D721Med (cell line): ENCODE measurements at regions not wholly inside any gene's neighbourhood (a gene's known extent, or its start where the extent isn't known, plus 50 kb on each side); places are given as distances from the start of the nearest gene placed in this dataset.
A peak's percentile ranks its signal among the peaks of the same experiment; 100 is the strongest.

Experiments
- DNase-seq: peaks from one replicate; pipeline ENCODE4 v3.0.0; 2011; ENCODE audit warnings: low spot score; ENCODE audit not compliant: insufficient read length
- FAIRE-seq: peaks from 2 replicates; lab custom pipeline; 2011; peaks lifted over from hg19 to GRCh38; lab: Jason Lieb, UNC
- CTCF ChIP-seq: IDR thresholded peaks from 2 replicates; pipeline ENCODE4 v1.5.1; 2012; ENCODE audit warnings: mild to moderate bottlenecking, control low read depth; ENCODE audit not compliant: insufficient read depth; ENCODE audit errors: missing control alignments

- TF ChIP-seq CTCF, result no peak
- peak; percentile 16 for FAIRE-seq
- DNase-seq, result no peak
These were observed 975.5 kb upstream of the ACVR2A start for GRCh38 chr2:146869328-146869727.

DNA sequence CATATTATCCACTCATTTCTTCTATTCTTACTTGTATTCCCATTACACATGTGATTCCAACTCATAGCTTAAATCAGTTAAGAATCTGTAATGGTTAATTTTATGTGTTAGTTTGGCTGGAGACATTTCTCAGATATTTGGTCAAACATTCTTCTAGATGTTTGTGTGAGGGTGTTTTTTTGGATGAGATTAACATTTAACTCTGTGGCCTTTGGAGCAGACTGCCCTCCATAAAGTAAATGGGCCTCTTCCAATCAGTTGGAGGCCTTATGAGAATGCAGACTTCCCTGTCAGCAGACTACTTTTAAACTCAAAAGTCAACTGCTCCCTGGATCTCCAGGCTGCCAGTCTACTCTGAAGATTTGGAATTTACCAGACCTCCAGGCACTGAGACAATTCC is 976.8 kb upstream of the ACVR2A start:
- DNase-seq, result no peak
- FAIRE-seq, result no peak

DNA sequence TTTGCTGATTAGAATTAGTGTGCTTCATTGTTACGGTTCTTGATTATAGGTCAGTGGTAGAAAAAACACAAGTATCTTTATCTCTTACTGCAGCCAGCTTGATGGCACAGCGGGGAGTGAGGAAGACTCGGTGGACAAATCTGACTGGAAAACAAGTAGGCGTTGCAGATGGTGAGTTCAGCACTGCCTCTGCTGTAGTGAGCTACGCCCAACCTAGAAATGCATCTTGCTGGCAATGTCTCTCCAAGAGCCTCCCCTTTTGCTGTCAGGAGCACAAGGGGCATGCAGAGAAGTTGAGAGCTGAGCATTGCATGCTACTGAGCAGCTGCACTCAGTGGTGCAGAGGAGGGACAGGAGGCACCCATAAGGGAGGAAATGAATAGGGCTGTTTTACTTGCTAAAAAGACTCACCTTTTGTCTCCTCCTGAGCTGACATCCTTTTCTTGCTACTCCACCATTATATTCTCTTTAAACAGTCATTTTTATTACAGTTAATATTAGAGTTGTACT is 977.3 kb upstream of the ACVR2A start:
- no peak for DNase-seq

More for the DNA sequence above, 976.8 kb upstream of the ACVR2A start:
- no peak for TF ChIP-seq CTCF

DNA sequence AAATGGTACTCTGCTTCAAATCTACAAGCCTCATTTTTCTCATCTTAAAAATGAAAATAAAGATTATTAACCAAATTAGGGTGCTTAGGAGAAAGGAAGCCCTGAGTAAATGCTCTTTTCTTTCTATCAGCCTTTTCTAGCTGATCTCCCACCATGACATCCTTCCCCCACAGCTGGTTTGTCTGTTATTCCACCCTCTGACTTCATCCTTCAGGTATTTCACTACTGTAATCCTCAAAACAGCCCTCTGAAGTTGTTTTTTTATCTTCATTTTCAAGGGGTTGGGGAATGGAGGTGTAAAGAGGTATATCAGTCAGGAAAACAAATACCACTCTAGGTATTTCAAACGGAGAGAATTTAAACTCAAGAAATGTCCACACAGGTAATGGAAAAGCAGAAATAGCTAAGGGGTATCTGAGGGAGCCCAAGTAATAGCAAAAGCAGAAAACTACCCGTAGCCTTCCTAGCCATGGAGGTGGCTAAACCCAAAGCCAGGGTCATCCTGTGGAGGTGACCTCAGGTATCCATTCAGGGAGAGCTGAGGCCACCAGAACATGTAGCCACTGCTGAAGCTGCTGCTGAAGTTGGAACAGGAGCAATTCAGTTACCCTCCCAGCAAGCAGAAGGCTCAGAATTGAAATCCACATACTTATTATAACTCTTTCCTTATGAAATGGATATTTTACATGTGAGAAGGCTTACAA is 990.9 kb upstream of the ACVR2A start:
- no peak for DNase-seq
- no peak for TF ChIP-seq CTCF
- no peak for FAIRE-seq

More for the DNA sequence above, 977.3 kb upstream of the ACVR2A start:
- TF ChIP-seq CTCF, result no peak
- FAIRE-seq, result no peak

DNA sequence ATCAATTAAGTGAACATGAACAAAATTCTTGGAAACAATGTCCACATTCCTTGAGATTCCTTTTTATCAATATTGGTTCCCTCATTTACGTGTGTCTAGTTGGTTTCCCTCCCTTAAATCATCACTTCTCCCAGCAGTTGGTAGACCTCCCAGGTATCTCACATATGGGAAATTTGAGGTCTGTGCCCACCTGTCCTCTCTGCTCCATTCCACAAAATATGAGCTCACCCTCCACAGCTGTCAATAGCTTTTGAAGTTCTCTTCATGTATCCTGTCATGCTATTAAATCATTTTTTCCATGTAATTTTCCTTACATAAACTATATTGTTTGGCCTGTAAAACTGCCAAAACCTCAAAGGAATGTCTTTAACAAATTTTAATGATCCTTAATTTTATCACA is 992.2 kb upstream of the ACVR2A start:
- TF ChIP-seq CTCF, result no peak
- DNase-seq (no peak), FAIRE-seq (no peak)

DNA sequence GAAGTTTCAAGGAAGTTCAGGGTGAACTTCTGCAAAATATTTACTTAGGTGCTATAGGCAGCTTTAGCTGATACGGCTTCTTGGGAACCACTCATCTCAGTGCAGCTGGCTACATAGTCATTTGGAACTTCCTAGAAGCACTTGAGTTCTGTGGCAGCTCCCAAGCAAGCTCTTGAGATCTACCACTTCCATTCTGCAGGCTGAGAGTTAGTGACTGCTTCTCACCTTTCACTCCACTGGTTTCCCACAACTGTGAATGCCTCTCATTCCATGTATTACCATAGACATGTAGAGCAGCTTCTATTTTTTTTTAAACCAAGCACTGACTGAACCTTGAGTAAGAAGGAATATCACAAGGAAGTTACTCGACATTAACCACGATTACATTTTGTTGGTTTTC is 994.1 kb upstream of the ACVR2A start:
- FAIRE-seq (no peak), DNase-seq (no peak)
- TF ChIP-seq CTCF, result no peak

GRCh38 chr2:146847846-146848245 is 997.0 kb upstream of the ACVR2A start:
- DNase-seq, result no peak
- TF ChIP-seq CTCF, result no peak
- no peak for FAIRE-seq
